ELF-1 (cell line): ENCODE measurements at regions not wholly inside any gene's neighbourhood (a gene's known extent, or its start where the extent isn't known, plus 50 kb on each side); places are given as distances from the start of the nearest gene placed in this dataset.
A peak's percentile ranks its signal among the peaks of the same experiment; 100 is the strongest.
"Not testable (repeated sequence)": the region's sequence is repeated elsewhere in the genome, so short reads cannot be mapped to it uniquely, and the experiment has no call there.

Source experiments
- DNase-seq: peaks from one replicate; pipeline ENCODE4 v3.0.0-alpha.2; 2016; ENCODE audit warnings: low read depth, low spot score

DNA sequence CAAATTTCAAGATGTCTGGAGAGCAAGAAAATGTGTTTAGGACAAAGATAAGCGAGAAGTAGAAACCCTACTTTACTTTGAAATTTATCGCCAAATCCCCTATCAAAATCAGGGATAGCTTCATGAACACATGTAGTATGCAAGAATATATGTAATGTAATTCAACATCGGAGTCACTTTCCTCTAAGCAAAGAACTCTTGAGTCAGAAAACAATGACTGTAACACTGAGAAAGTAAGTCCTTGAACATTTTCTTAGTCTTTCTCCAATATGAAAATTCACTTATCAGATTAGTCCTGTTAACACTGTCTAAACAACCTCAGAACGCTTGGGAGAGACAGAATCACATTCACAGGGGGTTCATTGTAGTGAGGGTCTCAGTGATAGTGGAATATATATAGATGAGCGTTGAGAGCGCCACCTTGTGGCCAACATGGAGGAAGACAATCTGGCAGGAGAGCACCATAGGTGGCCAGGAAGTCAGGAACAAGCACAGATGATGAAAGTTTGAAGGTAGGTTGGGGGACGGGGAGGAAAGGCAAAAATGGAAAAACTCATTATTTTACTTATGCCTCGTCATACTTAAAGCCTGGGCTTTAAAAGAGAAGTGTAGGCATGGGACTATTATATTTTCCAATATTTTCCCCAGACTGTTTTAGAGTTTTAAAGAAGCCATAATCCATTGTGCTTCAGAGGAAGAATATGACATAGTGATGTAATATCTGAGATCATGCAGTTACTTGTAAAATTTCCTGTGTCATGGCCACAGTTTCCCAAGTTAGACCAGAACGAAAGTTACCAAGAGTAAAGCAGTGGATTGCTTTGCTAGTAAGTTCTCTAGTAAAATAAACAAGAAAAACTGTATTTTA, 115.5 kb upstream of the GNAI1 start:
- DNase-seq = peak; percentile 76

DNA sequence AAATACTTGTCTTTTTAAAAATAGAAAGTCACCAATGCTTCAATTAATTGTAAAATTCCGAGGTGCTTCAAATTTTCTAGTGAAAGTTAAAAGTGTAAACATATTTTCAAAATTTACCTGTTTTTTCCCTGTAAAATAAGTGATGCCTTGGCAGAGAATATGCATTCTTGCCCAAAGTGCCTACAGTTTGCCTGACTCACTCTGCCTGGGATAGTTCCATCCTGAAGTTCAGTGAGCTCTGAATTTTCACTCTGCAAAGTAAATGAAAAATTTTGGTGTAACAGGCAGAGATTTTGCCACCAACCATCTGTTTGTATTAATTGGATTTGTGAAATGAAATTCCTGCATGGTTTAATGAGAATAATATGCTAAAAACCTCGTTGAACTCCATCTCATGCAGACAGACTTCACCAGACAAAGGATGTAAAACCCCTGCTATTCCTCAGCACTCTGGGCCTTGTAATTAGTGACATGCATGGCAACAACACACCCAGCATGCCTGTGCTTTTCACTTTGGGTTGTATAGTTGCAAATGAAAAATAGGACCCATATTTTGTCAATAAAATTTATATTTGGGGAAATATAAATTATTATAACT, 117.4 kb upstream of the GNAI1 start:
- no peak for DNase-seq

DNA sequence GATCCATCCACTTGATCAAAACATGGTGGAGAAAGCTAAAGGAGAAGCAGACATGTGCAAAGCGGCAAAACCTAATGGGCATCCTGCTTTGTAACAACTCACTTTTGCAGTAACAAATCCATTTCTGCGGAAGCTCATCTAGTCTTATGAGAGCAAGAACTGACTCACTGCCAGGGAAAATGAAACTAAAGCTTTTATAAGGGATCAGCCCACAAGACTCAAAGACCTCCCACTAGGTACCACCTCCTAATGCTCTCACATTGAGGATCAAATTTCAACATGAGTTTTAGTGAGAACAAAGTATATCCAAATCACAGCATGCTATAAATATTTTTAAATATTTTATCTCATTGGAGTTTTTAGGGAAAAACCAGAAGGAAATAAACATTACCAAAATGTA, 120.1 kb upstream of the GNAI1 start:
- no peak for DNase-seq

DNA sequence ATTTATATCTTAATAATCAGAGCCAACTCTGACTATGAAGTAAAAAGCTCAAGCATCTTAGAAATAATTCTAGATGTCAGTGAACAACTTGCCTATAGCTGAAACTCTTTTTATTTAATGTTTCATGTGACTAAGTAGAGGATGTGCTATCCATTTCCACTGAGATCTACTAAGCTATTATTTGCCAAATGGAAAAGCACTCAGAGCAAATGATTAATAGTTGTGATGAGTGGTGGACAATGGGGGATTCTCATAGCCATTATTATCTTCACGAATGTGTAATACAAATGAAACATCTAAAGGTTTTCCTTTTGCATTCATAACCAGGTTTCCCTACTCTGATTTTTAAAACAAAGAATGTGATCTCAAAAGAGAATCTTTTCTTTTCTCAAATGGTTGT, 126.6 kb upstream of the GNAI1 start:
- no peak for DNase-seq

DNA sequence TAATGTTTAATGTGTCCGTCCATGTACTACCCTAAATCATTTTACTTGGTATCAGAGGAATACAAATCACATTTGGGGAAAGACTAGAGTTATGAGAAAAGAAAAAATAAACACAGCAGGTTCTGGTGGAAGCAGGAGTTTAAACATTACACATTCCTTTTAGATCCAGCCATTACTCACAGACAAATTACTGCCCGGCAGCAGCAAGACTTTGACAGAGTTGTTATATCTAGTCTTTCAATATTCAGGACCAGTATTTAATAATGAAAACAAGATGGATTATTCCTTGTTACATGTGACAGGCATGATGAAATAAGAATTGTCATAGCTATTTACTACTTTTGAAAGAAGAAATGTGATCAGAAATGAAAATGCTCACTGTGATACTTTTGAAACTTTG, 131.8 kb upstream of the GNAI1 start:
- no peak for DNase-seq

DNA sequence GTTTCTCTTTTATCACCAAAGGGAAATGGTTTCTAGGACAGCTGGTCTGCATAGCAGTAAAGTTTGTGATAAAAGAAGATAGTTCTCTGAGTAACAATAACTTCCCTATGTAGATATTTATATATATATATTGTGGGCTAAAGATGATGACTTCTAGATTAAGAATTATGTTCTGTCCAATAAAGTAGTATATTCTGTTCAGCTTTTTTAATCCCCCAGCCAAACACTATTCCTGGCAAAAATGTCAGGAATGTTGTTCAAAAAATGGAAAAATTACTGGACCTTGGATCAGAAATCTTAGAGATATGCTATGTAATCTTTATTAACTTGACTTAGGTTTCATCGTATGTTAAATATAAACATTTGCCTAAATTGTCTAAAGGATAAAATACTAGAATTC, 136.3 kb upstream of the GNAI1 start:
- DNase-seq = no peak

DNA sequence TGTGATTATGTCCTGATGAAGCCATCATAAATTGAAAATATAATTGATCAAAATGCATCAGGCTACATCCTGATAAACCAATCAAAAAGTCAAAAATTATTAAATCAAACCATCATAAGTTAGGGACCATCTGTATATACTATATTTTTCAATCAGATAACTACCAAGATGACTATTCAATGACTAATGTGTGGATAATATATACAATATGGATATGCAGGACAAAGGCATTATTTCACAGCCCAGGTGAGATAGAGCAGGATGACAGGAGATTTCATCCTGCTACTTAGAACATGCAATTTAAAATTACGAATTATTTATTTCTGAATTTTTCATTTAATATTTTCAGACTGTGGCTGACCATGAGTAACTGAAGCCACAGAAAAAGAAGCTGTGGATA, 137.3 kb upstream of the GNAI1 start:
- DNase-seq = no peak

DNA sequence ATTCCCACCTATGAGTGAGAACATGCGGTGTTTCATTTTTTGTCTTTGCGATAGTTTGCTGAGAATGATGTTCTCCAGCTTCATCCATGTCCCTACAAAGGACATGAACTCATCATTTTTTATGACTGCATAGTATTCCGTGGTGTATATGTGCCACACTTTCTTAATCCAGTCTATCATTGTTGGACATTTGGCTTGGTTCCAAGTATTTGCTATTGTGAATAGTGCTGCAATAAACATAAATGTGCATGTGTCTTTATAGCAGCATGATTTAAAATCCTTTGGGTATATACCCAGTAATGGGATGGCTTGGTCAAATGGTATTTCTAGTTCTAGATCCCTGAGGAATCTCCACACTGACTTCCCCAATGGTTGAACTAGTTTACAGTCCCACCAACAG, 138.9 kb upstream of the GNAI1 start:
- not testable (repeated sequence) for DNase-seq

DNA sequence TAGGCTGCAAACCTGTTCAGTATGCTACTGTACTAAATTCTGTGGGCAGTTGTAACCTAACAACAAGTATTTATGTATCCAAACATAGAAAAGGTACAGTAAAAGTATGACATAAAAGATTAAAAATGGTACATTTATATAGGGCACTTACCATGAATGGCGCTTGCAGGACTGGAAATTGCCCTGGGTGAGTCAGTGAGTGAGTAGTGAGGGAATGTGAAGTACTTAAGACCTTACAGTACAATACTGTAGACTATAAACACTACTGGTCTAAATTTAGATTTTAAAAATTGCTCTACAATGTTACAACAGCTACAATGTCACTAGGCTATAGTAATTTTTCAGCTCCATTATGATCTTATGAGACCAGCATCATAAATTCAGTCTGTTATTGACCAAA, 146.0 kb upstream of the GNAI1 start:
- no peak for DNase-seq

DNA sequence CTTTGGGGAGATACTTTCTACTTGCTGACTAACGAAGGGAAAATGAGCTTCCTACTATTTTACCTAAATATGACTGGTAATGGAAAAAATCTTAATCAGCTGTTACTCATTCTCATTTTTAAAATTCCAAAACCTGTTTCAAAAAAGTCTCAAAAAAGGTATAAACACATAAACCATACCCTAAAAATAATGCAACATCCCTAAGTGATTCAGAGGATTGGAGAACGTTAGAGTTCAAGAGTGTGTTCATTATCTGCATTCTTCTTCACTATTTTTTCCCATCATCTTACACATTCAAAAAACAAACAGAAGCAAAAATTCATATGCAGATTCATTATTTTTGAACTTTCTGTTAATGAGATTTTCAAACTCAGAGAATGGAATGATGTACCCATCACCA, 150.4 kb upstream of the GNAI1 start:
- DNase-seq = no peak

DNA sequence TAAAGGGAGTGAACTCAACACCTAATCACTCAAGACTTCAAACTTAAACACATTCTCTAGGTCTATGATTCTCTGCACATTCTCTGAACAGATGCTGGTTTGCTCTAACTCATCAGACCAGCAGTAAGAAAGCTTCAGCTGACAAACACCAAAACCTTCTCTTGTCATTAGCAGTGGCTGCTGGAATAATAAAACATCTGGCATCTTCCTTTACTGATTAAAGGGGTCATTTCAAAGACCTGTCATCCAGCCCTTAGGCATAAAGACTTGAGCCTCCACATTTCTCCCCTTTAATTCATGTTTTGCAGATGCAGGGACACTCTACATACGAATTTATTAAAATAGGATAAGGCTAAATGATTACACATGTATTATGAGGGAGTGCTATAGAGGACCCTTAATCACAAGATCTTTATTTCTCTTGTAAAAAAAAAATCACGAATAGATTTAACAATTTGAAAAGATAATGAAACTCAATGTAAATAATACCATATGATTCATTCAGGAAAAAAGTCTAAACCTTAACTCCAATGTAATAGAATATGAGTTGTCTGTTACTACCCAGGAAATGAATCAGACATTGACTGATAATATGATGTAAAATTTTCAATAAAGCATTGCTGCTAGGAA, 152.4 kb upstream of the GNAI1 start:
- no peak for DNase-seq

DNA sequence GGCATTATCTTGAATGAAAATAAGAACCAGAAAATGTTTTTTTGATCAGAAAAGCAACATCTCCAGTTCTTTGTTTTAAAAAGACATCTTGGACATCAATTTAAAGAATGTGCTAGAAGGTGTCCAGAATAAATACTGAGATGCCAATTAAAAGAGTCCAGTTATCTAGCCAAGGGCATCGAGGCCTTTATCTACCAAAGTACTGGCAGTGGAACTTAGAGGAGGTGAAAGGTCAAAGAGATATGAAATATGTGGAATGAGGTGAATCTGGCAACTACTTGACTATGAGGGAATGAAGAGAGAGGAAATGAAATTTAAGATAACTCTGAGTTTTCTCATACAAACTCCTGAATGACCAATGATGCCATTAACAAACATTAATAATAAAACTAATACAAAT, 154.3 kb upstream of the GNAI1 start:
- DNase-seq = no peak

DNA sequence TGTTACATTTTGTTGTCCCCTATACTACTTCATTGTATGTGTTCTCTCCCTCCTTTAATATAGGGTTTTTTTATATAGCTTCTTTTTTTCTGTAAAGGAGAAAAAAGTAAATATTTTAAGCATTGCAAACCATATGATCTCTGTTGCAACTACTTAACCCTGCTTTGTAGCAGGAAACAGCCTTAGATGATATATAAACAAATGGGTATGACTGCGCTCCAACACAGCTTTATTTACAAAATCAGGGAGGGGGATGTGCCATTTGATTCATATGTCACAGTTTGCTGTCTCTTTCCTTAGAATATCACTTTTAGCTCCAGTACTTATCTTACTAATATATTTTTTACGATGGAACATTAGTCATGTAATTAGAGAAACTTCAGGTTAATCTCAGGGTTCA, 155.2 kb upstream of the GNAI1 start:
- DNase-seq = no peak

DNA sequence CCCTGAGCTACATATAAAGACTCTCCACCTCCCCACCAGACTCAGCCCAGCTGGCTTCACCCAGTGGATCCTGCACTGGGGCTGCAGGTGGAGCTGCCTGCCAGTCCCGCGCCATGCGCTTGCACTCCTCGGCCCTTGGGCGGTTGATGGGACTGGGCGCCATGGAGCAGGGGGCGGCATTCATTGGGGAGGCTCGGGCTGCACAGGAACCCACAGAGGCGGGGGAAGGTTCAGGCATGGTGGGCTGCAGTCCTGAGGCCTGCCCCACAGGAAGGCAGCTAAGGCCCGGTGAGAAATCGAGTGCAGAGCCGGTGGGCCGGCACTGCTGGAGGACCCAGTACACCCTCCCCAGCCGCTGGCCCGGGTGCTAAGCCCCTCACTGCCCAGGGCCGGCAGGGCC, 157.2 kb upstream of the GNAI1 start:
- DNase-seq = no peak

DNA sequence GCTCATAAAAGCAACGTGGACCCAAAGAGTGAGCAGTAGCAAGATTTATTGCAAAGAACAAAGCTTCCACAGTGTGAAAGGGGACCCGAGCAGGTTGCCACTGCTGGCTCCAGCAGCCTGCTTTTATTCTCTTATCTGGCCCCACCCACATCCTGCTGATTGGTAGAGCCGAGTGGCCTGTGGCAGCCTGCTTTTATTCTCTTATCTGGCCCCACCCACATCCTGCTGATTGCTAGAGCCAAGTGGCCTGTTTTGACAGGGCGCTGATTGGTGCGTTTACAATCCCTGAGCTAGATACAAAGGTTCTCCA, 158.0 kb upstream of the GNAI1 start:
- DNase-seq = not testable (repeated sequence)

DNA sequence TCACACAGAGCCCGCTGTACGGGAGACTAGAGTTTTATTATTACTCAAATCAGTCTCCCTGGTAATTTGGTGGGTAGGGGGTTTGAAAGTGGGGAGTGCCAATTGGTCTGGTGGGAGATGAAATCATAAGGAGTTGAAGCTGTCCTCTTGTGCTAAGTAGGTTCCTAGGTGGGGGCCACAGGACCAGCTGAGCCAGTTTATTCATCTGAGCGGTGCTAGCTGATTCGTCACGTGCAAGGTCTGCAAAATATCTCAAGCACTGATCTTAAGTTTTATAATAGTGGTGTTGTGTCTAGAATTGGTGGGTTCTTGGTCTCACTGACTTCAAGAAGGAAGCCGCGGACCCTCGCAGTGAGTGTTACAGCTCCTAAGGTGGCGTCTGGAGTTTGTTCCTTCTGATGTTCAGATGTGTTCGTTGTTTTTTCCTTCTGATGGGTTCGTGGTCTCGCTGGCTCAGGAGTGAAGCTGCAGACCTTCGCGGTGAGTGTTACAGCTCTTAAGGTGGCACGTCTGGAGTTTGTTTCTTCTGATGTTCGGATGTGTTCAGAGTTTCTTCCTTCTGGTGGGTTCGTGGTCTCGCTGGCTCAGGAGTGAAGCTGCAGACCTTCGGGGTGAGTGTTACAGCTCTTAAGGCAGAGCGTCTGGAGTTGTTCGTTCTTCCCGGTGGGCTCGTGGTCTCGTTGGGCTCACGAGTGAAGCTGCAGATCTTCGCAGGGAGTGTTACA, 158.5 kb upstream of the GNAI1 start:
- DNase-seq = not testable (repeated sequence)

DNA sequence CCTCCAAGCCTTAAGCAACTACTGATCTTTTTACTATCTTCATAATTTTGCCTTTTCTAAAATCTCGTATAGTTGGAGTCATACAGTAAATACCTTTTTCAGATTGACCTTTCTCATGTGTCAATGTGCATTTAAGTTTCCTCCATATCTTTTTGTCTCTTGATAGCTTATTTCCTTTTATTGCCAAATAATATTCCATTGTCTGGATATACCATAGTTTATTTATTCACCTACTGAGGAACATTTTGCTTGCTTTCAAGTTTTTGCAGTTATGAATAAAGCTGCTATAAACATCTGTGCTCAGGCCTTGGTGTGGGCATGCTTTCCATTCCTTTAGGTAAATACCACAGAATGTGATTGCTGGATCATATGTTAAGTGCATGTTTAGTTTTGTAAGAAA, 161.2 kb upstream of the GNAI1 start:
- no peak for DNase-seq

DNA sequence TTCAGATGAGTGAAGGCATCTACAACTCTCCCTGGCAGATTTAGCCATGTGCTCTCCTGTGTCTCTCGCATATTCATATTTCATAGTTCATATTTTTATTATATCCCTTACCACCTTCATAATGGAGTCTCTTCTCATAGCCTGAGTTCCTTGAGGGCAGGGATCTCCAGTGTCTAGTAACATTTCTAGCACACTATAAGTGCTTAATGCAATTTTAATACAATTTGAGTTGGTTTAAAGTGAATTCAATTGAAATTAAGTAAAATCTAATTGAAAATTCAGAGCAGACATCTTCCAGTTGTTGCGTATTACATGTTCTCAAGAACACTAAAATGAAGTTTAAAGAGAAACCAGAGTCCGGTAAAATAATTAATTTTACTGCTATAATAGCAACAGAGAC, 163.6 kb upstream of the GNAI1 start:
- DNase-seq = no peak

DNA sequence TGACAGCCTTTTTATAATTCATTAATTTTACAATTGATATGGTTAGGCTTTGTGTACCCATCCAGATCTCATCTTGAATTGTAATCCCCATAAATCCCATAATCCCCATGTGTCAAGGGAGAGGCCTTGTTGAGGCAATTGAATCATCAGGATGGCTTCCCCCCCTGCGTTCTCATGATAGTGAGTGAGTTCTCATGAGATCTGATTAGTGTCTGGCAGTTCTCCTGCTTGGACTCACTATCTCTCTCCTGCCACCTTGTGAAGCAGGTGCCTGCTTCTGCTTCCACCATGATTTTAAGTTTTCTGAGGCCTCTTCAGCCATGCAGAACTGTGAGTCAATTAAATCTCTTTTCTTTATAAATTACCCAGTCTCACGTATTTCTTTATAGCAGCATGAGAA, 165.7 kb upstream of the GNAI1 start:
- no peak for DNase-seq

DNA sequence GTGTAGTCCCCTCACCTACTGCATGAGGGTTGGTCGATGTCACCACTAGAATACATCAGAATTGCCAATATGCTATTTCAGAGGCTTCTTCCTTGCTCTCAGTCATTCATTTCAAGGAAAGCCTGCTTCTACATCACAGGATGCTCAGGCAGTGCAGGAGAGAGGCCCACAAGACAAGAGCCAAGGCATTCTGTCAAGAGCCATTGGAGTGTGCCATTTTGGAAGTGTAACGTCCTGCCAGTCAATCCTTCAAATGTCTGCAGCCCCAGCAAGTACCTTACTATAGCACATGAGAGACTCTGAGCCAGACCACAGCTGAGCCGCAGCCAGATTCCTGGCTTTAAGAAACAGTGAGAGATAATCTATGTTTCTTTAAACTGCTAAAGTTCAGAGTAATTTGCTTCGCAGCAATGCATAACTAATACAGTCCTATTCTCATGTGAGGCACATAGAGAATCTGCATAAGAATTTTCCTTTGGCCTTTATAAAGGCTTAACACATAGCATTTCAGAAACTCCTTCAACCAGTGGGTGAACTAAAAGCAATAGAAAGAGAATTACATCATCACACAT, 166.5 kb upstream of the GNAI1 start:
- no peak for DNase-seq

DNA sequence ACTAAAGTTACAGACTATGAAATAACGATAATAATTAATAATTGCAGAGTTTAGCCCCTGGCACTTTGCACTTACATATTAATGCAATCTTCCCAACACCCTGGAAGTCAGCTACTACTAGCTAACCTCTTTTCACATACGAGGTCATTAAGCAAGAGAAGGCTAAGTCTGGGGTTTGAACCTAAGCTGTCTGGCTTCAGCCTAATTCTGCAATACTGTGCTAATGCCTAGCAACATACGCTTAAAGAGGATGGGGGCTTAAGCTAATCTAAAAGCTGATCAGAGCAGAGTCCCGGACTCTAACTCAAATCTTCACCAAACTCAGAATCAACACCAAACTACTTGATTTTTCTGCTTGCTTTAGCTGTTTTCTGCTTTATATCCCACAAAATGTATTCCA, 168.7 kb upstream of the GNAI1 start:
- DNase-seq = no peak

DNA sequence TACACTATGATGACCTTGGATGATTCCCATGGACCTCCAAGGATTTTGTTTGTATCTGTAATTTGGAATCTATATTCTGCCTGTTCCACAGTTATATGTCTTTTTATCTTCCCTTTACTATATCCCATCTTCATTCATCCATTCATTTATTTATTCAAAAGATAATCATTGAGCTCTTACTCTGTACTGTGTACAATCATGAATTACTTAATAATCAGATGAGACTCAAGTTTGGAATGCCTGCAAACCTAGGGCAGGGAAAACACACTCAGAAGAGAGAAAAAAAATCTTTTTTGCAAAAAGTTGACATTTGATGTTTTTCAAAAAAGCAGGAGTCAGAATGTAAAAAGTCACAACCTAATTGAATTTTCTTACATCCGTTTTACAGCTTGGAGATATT, 170.2 kb upstream of the GNAI1 start:
- DNase-seq = no peak
